ENCODE measurements at regions not wholly inside any gene's neighbourhood (a gene's known extent, or its start where the extent isn't known, plus 50 kb on each side); places are given as distances from the start of the nearest gene placed in this dataset.

DNA sequence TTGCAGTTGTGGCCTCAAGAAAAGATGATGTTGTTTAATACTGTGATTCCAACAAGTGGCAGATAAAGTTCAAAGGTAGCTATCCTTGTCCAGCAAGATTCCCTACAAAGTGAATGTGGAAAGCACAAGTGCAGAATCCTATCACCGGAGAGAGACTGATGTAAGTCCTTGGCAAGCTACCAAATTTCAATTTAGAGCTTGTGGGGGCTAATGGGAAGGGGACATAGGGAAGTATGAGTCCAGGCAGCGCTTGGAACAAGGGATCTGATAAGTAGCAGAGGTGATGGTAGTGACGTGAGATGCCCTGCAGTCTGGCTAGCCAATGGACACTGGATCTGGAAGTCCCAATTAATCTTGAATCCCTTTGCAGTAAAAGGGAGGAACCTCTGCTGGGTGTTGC is 165.2 kb upstream of the DTNA start:
- intact Hi-C loops (cut with micrococcal nuclease; ENCODE audit: unreplicated experiment): no loop called here
- POLR2A ChIA-PET: no interaction called here
- SMC1A ChIA-PET (ENCODE audit: uncharacterized antibody, unreplicated experiment): interaction anchor here (1.0 to 2.5 kb wide), 3 partner anchors 9 to 101 kb away, joined by 3 to 11 read pairs (median 4); no protein-coding TSS in a partner anchor
- ATAC-seq (no peak), DNase-seq (ENCODE audit: low read depth, low spot score) (no peak), FAIRE-seq (no peak)
- no TSS peak for BruUV-seq (replicated peaks)
- RAD21 ChIA-PET (ENCODE audit: unreplicated experiment): no interaction called here
- 3% methylated on average over 3 of the region's 3 CpGs for WGBS (ENCODE audit: insufficient coverage, insufficient replicate concordance, low lambda C conversion rate, missing lambda C conversion rate)
- no peak overlapping the region for H2AFZ ChIP-seq (ENCODE audit: control insufficient read depth, low read depth, low read length)
- no peak overlapping the region for H3K27ac ChIP-seq (ENCODE audit: control insufficient read depth, insufficient read depth)
- in situ Hi-C loops (cut with MboI): no loop called here
- no peaks in the 10 kb centered on the region for H4K20me1 ChIP-seq (ENCODE audit: control insufficient read depth, insufficient read depth)
- H3K27me3 ChIP-seq (replicated peaks in 1 of 2; ENCODE audit: control insufficient read depth in 2 of 2, insufficient read depth in 2 of 2, low read length in 1 of 2): no peaks in the 10 kb centered on the region
- H3K4me1 ChIP-seq (ENCODE audit: control insufficient read depth, insufficient read depth, low read length): no peaks in the 10 kb centered on the region
- CTCF ChIA-PET: interaction anchor here (1.2 to 1.4 kb wide), 2 partner anchors 10 to 422 kb away, joined by 3 to 6 read pairs; no protein-coding TSS in a partner anchor
- no peaks in the 10 kb centered on the region for H3K36me3 ChIP-seq (ENCODE audit: control insufficient read depth in 2 of 2, insufficient read depth in 2 of 2, low read length in 1 of 2)
- H3K79me2 ChIP-seq (ENCODE audit: control insufficient read depth, insufficient read depth, low read length): no peaks in the 10 kb centered on the region
- no peaks in the 10 kb centered on the region for H3K9me3 ChIP-seq (replicated peaks; ENCODE audit: control insufficient read depth, insufficient read depth, low read length)
- TF ChIP-seq, protein P1, sequence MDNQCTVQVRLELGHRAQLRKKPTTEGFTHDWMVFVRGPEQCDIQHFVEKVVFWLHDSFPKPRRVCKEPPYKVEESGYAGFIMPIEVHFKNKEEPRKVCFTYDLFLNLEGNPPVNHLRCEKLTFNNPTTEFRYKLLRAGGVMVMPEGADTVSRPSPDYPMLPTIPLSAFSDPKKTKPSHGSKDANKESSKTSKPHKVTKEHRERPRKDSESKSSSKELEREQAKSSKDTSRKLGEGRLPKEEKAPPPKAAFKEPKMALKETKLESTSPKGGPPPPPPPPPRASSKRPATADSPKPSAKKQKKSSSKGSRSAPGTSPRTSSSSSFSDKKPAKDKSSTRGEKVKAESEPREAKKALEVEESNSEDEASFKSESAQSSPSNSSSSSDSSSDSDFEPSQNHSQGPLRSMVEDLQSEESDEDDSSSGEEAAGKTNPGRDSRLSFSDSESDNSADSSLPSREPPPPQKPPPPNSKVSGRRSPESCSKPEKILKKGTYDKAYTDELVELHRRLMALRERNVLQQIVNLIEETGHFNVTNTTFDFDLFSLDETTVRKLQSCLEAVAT (IDR thresholded peaks at IDR 0.05): no peak
- TF ChIP-seq, protein P2, sequence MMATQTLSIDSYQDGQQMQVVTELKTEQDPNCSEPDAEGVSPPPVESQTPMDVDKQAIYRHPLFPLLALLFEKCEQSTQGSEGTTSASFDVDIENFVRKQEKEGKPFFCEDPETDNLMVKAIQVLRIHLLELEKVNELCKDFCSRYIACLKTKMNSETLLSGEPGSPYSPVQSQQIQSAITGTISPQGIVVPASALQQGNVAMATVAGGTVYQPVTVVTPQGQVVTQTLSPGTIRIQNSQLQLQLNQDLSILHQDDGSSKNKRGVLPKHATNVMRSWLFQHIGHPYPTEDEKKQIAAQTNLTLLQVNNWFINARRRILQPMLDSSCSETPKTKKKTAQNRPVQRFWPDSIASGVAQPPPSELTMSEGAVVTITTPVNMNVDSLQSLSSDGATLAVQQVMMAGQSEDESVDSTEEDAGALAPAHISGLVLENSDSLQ (IDR thresholded peaks at IDR 0.05): no peak
- TF ChIP-seq, protein P3, sequence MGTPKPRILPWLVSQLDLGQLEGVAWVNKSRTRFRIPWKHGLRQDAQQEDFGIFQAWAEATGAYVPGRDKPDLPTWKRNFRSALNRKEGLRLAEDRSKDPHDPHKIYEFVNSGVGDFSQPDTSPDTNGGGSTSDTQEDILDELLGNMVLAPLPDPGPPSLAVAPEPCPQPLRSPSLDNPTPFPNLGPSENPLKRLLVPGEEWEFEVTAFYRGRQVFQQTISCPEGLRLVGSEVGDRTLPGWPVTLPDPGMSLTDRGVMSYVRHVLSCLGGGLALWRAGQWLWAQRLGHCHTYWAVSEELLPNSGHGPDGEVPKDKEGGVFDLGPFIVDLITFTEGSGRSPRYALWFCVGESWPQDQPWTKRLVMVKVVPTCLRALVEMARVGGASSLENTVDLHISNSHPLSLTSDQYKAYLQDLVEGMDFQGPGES (IDR thresholded peaks at IDR 0.05): no peak
- no peak for TF ChIP-seq FOS (IDR thresholded peaks at IDR 0.05; ENCODE audit: borderline replicate concordance, extremely low read depth, insufficient read length)
- TF ChIP-seq, protein P4, sequence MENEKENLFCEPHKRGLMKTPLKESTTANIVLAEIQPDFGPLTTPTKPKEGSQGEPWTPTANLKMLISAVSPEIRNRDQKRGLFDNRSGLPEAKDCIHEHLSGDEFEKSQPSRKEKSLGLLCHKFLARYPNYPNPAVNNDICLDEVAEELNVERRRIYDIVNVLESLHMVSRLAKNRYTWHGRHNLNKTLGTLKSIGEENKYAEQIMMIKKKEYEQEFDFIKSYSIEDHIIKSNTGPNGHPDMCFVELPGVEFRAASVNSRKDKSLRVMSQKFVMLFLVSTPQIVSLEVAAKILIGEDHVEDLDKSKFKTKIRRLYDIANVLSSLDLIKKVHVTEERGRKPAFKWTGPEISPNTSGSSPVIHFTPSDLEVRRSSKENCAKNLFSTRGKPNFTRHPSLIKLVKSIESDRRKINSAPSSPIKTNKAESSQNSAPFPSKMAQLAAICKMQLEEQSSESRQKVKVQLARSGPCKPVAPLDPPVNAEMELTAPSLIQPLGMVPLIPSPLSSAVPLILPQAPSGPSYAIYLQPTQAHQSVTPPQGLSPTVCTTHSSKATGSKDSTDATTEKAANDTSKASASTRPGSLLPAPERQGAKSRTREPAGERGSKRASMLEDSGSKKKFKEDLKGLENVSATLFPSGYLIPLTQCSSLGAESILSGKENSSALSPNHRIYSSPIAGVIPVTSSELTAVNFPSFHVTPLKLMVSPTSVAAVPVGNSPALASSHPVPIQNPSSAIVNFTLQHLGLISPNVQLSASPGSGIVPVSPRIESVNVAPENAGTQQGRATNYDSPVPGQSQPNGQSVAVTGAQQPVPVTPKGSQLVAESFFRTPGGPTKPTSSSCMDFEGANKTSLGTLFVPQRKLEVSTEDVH (IDR thresholded peaks at IDR 0.05; ENCODE audit: low read depth, partially characterized antibody): no peak
- no peak for TF ChIP-seq NRF1 (conservative IDR thresholded peaks at IDR 0.05; ENCODE audit: low read depth, low read length)
- no peak for TF ChIP-seq CBX5 (IDR thresholded peaks at IDR 0.05; ENCODE audit: low read depth)
- TF ChIP-seq, protein P5, sequence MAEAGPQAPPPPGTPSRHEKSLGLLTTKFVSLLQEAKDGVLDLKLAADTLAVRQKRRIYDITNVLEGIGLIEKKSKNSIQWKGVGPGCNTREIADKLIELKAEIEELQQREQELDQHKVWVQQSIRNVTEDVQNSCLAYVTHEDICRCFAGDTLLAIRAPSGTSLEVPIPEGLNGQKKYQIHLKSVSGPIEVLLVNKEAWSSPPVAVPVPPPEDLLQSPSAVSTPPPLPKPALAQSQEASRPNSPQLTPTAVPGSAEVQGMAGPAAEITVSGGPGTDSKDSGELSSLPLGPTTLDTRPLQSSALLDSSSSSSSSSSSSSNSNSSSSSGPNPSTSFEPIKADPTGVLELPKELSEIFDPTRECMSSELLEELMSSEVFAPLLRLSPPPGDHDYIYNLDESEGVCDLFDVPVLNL (IDR thresholded peaks at IDR 0.05; ENCODE audit: low read depth, low read length): no peak
- no peak for TF ChIP-seq ZBED1 (IDR thresholded peaks at IDR 0.05; ENCODE audit: borderline replicate concordance)
- no peak for TF ChIP-seq ZNF384 (IDR thresholded peaks at IDR 0.05; ENCODE audit: borderline replicate concordance, low read depth, low read length)
- H3K4me2 ChIP-seq (ENCODE audit: control insufficient read depth, insufficient read depth): no peak overlapping the region
- H3K9ac ChIP-seq (ENCODE audit: control insufficient read depth, insufficient read depth, low read length): no peak overlapping the region
- H3K4me3 ChIP-seq: no peak overlapping the region

All from GM12878 (cell line).